IMR-90 (cell line): ENCODE measurements at regions not wholly inside any gene's neighbourhood (a gene's known extent, or its start where the extent isn't known, plus 50 kb on each side); places are given as distances from the start of the nearest gene placed in this dataset.

Experiments used
- ATAC-seq: fragments of 200-7000 bp; cut with Tn5 transposase; 2 replicates; pipeline ENCODE4 v1.9.1; 2020; ENCODE audit warnings: low read depth, mild to moderate bottlenecking, moderate library complexity
- BruUV-seq: library from RNA; stranded (reverse); fragments of 400-500 nt; replicated peaks from 2 replicates; lab custom pipeline; 2021; lab: Mats Ljungman, UMichigan
- CTCF ChIA-PET: fragments of 300-600 bp; formaldehyde crosslinking; extraction: SDS; loops from one replicate; lab custom pipeline; 2021; ENCODE audit warnings: antibody characterized with exemption; lab: Yijun Ruan, JAX
- POLR2A ChIA-PET: fragments of 300-600 bp; sonication (Branson Sonifier 250); formaldehyde crosslinking; loops from one replicate; lab custom pipeline; 2022; ENCODE audit warnings: antibody characterized with exemption; ENCODE audit not compliant: unreplicated experiment; lab: Charles Lee
- DNase-seq: peaks from one replicate; pipeline ENCODE4 v3.0.0; 2013
- H2AFZ ChIP-seq: replicated peaks from 2 replicates; pipeline ENCODE3; 2013; ENCODE audit warnings: low read length, mild to moderate bottlenecking; ENCODE audit not compliant: poor library complexity
- H2AK5ac ChIP-seq: 2 replicates; pipeline ENCODE4 v1.6.1; 2013; ENCODE audit warnings: low read depth, low read length, inconsistent platforms
- H2AK9ac ChIP-seq: replicated peaks from 2 replicates; pipeline ENCODE3; 2013; ENCODE audit warnings: mild to moderate bottlenecking, low read depth, low read length, moderate library complexity; ENCODE audit not compliant: poor library complexity
- H2BK120ac ChIP-seq: 2 replicates; pipeline ENCODE4 v1.6.1; 2013; ENCODE audit warnings: low read depth, low read length, inconsistent platforms
- H2BK15ac ChIP-seq: 3 replicates; pipeline ENCODE4 v1.6.1; 2013; ENCODE audit warnings: low read depth, low read length, inconsistent platforms
- H2BK20ac ChIP-seq: 2 replicates; pipeline ENCODE4 v1.6.1; 2013; ENCODE audit warnings: low read depth, mild to moderate bottlenecking, inconsistent platforms, low read length, moderate library complexity
- H2BK5ac ChIP-seq: 2 replicates; pipeline ENCODE4 v1.6.1; 2013; ENCODE audit warnings: mild to moderate bottlenecking, low read depth, low read length, inconsistent platforms; ENCODE audit not compliant: poor library complexity, severe bottlenecking
- H3K14ac ChIP-seq: replicated peaks from 2 replicates; pipeline ENCODE4 v1.6.1; 2013; ENCODE audit warnings: low read depth, low read length, inconsistent platforms
- H3K18ac ChIP-seq: 2 replicates; pipeline ENCODE4 v1.6.1; 2013; ENCODE audit warnings: low read depth, low read length, control low read depth
- H3K23ac ChIP-seq: 2 replicates; pipeline ENCODE4 v1.6.1; 2013; ENCODE audit warnings: low read depth, low read length, inconsistent platforms
- H3K27ac ChIP-seq: 2 replicates; pipeline ENCODE4 v1.5.1; 2013; ENCODE audit warnings: mild to moderate bottlenecking, control low read depth, low read length; ENCODE audit not compliant: insufficient read depth
- H3K27me3 ChIP-seq: 2 replicates; pipeline ENCODE4 v1.6.1; 2013; ENCODE audit warnings: low read length; ENCODE audit not compliant: control insufficient read depth, insufficient read depth
- H3K36me3 ChIP-seq: 2 replicates; pipeline ENCODE4 v1.6.1; 2013; ENCODE audit warnings: low read length, mixed read lengths; ENCODE audit not compliant: control insufficient read depth, insufficient read depth
- H3K4ac ChIP-seq: 2 replicates; pipeline ENCODE4 v1.6.1; 2013; ENCODE audit warnings: low read depth, low read length, inconsistent platforms
- H3K4me1 ChIP-seq: 2 replicates; pipeline ENCODE4 v1.6.1; 2013; ENCODE audit warnings: low read length, mixed read lengths; ENCODE audit not compliant: control insufficient read depth, insufficient read depth
- H3K4me2 ChIP-seq: 2 replicates; pipeline ENCODE4 v1.6.1; 2013; ENCODE audit warnings: low read depth, mild to moderate bottlenecking, control low read depth, low read length, moderate library complexity
- H3K4me3 ChIP-seq: 2 replicates; pipeline ENCODE4 v1.5.1; 2013; ENCODE audit warnings: low read depth, mild to moderate bottlenecking, control low read depth, low read length, moderate library complexity; ENCODE audit not compliant: insufficient read depth
- H3K56ac ChIP-seq: 2 replicates; pipeline ENCODE4 v1.6.1; 2013; ENCODE audit warnings: low read length, inconsistent platforms; ENCODE audit not compliant: insufficient read depth; ENCODE audit errors: extremely low read depth
- H3K79me1 ChIP-seq, 2 experiments: 2 replicates each; pipeline ENCODE4 v1.6.1; 2013; ENCODE audit warnings: low read length in 2 of 2, inconsistent platforms in 1 of 2, low read depth in 1 of 2
- H3K9ac ChIP-seq: 2 replicates; pipeline ENCODE4 v1.6.1; 2013; ENCODE audit warnings: low read depth, low read length, control low read depth
- H3K9me1 ChIP-seq: 2 replicates; pipeline ENCODE4 v1.6.1; 2013; ENCODE audit warnings: low read length, inconsistent platforms; ENCODE audit not compliant: insufficient read depth
- H3K9me3 ChIP-seq: 2 replicates; pipeline ENCODE4 v1.6.1; 2013; ENCODE audit warnings: low read length; ENCODE audit not compliant: control insufficient read depth, insufficient read depth
- H4K20me1 ChIP-seq: 2 replicates; pipeline ENCODE4 v1.6.1; 2013; ENCODE audit warnings: low read length, inconsistent platforms; ENCODE audit not compliant: insufficient read depth
- H4K5ac ChIP-seq: 2 replicates; pipeline ENCODE4 v1.6.1; 2013; ENCODE audit warnings: mild to moderate bottlenecking, low read depth, low read length, control low read depth
- H4K8ac ChIP-seq, 2 experiments: 2 replicates each; pipeline ENCODE4 v1.6.1; 2013; ENCODE audit warnings: low read depth in 2 of 2, low read length in 2 of 2, control low read depth in 1 of 2, inconsistent platforms in 1 of 2
- H4K91ac ChIP-seq: 2 replicates; pipeline ENCODE4 v1.6.1; 2013; ENCODE audit warnings: low read depth, low read length, inconsistent platforms; ENCODE audit not compliant: insufficient read depth
- BHLHE40 ChIP-seq: fragments of 150-350 bp; IDR thresholded peaks from 2 replicates; pipeline ENCODE4 v1.6.1; 2016; ENCODE audit warnings: mild to moderate bottlenecking, low read depth, low read length
- CEBPB ChIP-seq: IDR thresholded peaks from 2 replicates; pipeline ENCODE4 v1.6.1; 2012; ENCODE audit warnings: low read depth, low read length, improper control_type of control experiment
- CTCF ChIP-seq: conservative IDR thresholded peaks from 2 replicates; pipeline ENCODE4 v1.5.1; 2012; ENCODE audit warnings: mild to moderate bottlenecking, low read depth, low read length, improper control_type of control experiment
- MAFK ChIP-seq: IDR thresholded peaks from 2 replicates; pipeline ENCODE4 v1.6.1; 2012; ENCODE audit warnings: low read depth, low read length, improper control_type of control experiment
- RCOR1 ChIP-seq: IDR thresholded peaks from 2 replicates; pipeline ENCODE4 v1.6.1; 2012; ENCODE audit warnings: mild to moderate bottlenecking, low read length, improper control_type of control experiment; ENCODE audit not compliant: insufficient replicate concordance
- RFX5 ChIP-seq: IDR thresholded peaks from 2 replicates; pipeline ENCODE4 v1.8.0; 2012; ENCODE audit warnings: low read depth, mild to moderate bottlenecking, low read length, moderate library complexity
- WGBS, 2 experiments: methylation state at CpG; one replicate each; pipeline versions ENCODE4 v1.1.5 to v1.1.7; 2013; ENCODE audit warnings: missing lambda C conversion rate in 2 of 2; ENCODE audit not compliant: insufficient read length in 1 of 2; ENCODE audit errors: extremely low coverage in 2 of 2; 5-methylcytosine and 5-hydroxymethylcytosine counted together
- dilution Hi-C: fragments of 300-500 bp; cut with HindIII; formaldehyde crosslinking; loops from one replicate; pipeline ENCODE4 v1.14.3; 2018; ENCODE audit warnings: low sequenced_read_pairs; ENCODE audit not compliant: unreplicated experiment
- in situ Hi-C: fragments of 300-500 bp; cut with MboI; formaldehyde crosslinking; loops from 3 replicates; pipeline ENCODE4 v1.14.3; 2019; ENCODE audit warnings: low sequenced_read_pairs, inconsistent platforms, mixed read lengths
- intact Hi-C: fragments of 100-400 bp; cut with micrococcal nuclease; formaldehyde crosslinking; loops from 2 replicates; pipeline ENCODE4 v1.10.0; 2022

GRCh38 chr22:22999523-22999922 is 70.8 kb upstream of the GNAZ start:
- Histone ChIP-seq H4K91ac (no peak overlapping the region), H4K20me1 (no peaks in the 10 kb centered on the region), H3K9ac (no peak overlapping the region), H3K56ac (no peak overlapping the region), H3K27ac (no peak overlapping the region), H4K5ac (no peak overlapping the region), H3K4me1 (no peaks in the 10 kb centered on the region), H2BK15ac (no peak overlapping the region), H3K4me3 (no peak overlapping the region), H3K36me3 (no peaks in the 10 kb centered on the region), H3K79me1 (no peaks in the 10 kb centered on the region), H2AK5ac (no peak overlapping the region), H3K4me2 (no peak overlapping the region), H3K18ac (no peak overlapping the region), H3K14ac (no peak overlapping the region), H4K8ac (no peak overlapping the region), H3K9me1 (no peaks in the 10 kb centered on the region), H3K23ac (no peak overlapping the region), H2AK9ac (no peak overlapping the region), H3K9me3 (peaks cover 2% of the 10 kb centered on the region; the same call in 1 of the 2 replicates), H2BK5ac (no peak overlapping the region), H2AFZ (no peak overlapping the region), H3K27me3 (no peaks in the 10 kb centered on the region), H3K4ac (no peak overlapping the region), H2BK20ac (no peak overlapping the region), H2BK120ac (no peak overlapping the region)
- no peak for ATAC-seq
- in situ Hi-C loops: no loop called here
- 0% methylated on average over 1 of the region's 2 CpGs; no CpG with 5 or more reads in 1 of the 2 experiments for WGBS, 2 experiments
- intact Hi-C loops: no loop called here
- TF ChIP-seq RCOR1 (no peak), BHLHE40 (no peak), MAFK (no peak), CTCF (no peak), CEBPB (no peak), RFX5 (no peak)
- dilution Hi-C loops: no loop called here
- no peak for DNase-seq
- BruUV-seq: no TSS peak
- CTCF ChIA-PET: no interaction called here
- POLR2A ChIA-PET: no interaction called here
